AG08395 (cell line): ENCODE measurements at regions not wholly inside any gene's neighbourhood (a gene's known extent, or its start where the extent isn't known, plus 50 kb on each side); places are given as distances from the start of the nearest gene placed in this dataset.
A peak's percentile ranks its signal among the peaks of the same experiment; 100 is the strongest.
"Not testable (repeated sequence)": the region's sequence is repeated elsewhere in the genome, so short reads cannot be mapped to it uniquely, and the experiment has no call there.

ENCODE experiments used
- DNase-seq: peaks from one replicate; pipeline ENCODE4 v3.0.0; 2012; ENCODE audit warnings: mixed read lengths, low spot score

GRCh38 chr1:53399370-53400133, 59.6 kb upstream of the DMRTB1 start:
- not testable (repeated sequence) for DNase-seq

DNA sequence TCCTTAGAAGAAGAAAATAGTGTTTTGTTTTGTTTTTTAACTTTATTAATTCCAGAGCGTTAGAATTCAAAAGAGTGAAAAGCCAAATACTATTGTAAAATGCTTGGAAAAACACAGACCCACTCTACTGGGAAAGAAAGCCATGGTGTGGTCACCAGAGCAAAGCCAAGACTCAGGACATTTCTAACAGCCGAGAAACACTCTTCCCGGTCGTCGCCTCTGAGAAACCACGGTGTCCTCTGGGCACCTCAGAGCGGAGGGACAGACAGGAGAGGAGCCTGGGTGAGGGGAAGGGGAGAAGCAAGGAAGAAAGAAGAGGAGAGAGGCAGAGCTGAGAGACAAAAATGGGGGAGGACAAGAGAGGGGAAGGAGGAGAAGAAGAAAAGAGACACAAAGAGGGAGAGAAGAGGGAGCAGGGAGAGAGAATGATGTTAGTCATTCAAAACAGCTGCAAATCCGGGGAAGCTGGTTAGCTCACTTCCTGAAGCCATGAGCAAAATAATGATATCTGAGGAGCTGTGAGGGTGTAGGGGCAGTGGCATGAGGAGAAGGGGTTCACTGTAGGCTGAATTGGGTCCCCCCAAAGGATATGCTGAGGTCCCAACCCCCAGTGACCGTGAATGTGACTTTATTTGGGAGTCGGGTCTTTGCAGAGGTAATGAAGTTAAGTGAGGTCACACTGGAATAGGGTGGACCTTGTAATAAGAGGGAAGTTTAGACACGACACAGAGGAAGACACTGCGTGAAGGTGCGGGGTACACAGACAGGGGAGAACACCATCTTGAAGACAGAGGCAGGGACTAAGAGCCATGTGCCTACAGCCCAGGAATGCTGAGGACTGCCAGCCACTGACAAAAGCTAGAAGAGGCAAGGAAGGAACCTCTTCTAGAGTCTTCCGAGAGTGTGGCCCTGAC, 58.2 kb upstream of the DMRTB1 start:
- DNase-seq = no peak

- no peak for DNase-seq
These were observed 57.1 kb upstream of the DMRTB1 start for GRCh38 chr1:53401813-53402745.

DNA sequence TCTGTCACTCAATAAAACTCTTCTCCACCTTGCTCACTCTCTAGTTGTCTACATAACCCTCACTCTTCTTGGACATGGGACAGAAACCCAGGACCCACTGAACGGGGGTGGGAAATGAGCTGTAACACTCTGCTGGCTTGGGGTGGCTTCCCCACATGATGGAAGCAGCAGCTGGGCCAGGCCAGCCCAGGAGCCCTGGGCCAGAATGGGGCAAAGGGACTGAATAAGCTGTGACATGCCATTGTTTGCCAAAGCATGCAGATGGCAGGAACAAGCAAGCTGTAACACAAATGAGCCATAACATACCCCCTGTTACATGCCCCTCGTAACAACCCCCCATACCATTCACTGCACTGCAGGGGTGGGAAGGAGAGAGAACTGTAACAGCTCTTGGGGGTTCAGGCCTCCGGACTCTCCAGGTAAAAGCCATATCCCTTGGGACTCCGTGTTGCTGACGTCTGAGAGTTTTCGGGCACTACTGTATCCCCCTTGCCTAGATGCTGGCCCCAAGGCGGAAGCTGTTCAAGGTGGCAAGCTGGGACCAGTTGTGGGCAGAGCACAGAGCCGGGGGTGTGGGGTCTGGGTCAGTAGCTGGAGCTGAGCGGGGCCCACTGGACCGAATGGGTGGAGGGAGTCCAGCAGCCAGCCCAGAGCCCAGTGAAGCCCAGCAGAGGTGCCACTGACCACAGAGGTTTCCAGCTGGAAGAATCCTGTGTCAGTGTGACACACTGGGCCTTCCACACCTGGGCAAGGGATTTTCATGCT, 56.1 kb upstream of the DMRTB1 start:
- no peak for DNase-seq

- DNase-seq = no peak
These were observed 53.5 kb upstream of the DMRTB1 start for GRCh38 chr1:53405737-53406136.

DNA sequence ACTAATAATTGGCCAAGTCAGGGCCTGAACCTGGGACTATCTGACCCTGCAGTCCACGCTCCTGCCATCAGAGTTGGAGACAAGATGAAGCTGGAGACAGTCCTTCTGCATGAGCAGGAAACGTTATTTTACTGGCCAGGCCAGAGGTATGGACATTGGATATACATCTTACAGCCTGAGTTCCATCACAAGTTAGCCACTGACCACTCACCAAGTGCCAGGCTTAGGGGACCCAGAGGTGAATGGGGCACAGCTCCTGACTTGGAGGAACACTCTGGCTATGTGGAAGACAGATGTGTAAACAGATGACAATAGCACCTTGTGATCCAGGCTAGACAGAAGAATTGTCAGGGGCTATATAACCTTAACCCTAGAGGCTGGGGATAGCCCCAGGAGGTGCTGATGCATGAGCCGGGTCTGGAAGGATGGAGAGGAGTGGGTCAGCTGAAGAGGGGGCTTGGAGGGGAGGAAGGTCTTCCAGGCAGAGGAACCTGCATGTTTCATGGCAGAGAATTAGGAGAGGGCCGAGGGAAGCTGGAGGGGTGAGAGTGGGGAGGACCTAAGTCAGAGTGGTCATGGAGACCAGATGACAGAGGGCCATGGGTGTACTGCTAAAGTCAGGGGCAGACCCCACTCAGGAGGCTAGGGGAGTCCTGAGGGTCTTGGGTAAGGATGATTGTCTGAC, 52.5 kb upstream of the DMRTB1 start:
- no peak for DNase-seq

- DNase-seq = peak; percentile 19
These were observed 51.0 kb upstream of the DMRTB1 start for GRCh38 chr1:53408013-53408754.

DNA sequence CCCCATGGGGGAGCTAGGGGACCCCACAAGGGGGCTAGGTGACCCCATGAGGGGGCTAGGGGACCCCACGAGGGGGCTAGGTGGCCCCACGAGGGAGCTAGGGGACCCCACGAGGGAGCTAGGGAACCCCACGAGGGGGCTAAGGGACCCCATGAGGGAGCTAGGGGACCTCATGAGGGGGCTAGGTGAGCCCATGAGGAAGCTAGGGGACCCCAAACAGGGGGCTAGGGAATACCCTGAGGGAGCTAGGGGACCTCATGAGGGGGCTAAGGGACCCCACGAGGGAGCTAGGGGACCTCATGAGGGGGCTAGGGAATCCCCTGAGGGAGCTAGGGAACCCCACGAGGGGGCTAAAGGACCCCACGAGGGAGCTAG, 50.5 kb upstream of the DMRTB1 start:
- DNase-seq = no peak

DNA sequence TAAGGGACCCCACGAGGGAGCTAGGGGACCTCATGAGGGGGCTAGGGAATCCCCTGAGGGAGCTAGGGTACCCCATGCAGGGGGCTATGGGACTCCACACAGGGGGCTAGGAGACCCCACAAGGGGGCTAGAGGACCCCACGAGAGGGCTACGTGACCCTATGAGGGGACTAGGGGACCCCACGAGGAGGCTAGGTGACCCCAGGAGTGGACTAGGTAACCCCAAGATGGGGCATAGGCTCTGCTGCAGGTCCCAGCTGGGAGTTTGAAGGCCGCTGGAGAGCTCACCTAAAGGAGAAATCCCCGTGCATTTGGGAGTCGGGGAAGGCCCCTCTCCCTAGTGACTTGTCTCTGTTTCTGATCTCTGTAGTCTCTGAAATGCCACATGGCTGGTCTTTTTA, 50.0 kb upstream of the DMRTB1 start:
- no peak for DNase-seq
